Panc1 (cell line): ENCODE measurements at regions not wholly inside any gene's neighbourhood (a gene's known extent, or its start where the extent isn't known, plus 50 kb on each side); places are given as distances from the start of the nearest gene placed in this dataset.

Experiments used
- ATAC-seq: fragments of 200-7000 bp; cut with Tn5 transposase; 2 replicates; pipeline ENCODE4 v1.9.1; 2020; ENCODE audit warnings: mild to moderate bottlenecking, moderate library complexity
- BruUV-seq: library from RNA; stranded (reverse); fragments of 400-500 nt; replicated peaks from 2 replicates; lab custom pipeline; 2021; lab: Mats Ljungman, UMichigan
- CTCF ChIA-PET: fragments of 300-600 bp; sonication (Branson Sonifier 250); formaldehyde crosslinking; loops from one replicate; lab custom pipeline; 2022; ENCODE audit warnings: antibody characterized with exemption; lab: Charles Lee
- POLR2A ChIA-PET: fragments of 300-600 bp; sonication (Branson Sonifier 250); formaldehyde crosslinking; loops from one replicate; lab custom pipeline; 2022; ENCODE audit warnings: antibody characterized with exemption; lab: Charles Lee
- DNase-seq: peaks from one replicate; pipeline ENCODE4 v3.0.0-alpha.2; 2010; ENCODE audit warnings: low read depth, low spot score
- H3K27ac ChIP-seq: 2 replicates; pipeline ENCODE4 v1.5.1; 2011; ENCODE audit warnings: mild to moderate bottlenecking, low read length, inconsistent platforms
- H3K27me3 ChIP-seq: fragments of 200-500 bp; sonication (Bioruptor generic); 2 replicates; pipeline ENCODE4 v1.6.0; 2014; ENCODE audit warnings: low read length, inconsistent platforms; ENCODE audit not compliant: control insufficient read depth, insufficient read depth
- H3K36me3 ChIP-seq: fragments of 200-500 bp; sonication (Bioruptor generic); 2 replicates; pipeline ENCODE4 v1.5.1; 2014; ENCODE audit warnings: inconsistent platforms, mild to moderate bottlenecking, low read length, moderate library complexity; ENCODE audit not compliant: control insufficient read depth, insufficient read depth
- H3K4me1 ChIP-seq: 2 replicates; pipeline ENCODE4 v1.5.1; 2011; ENCODE audit warnings: inconsistent platforms, mild to moderate bottlenecking, low read length, moderate library complexity; ENCODE audit not compliant: control insufficient read depth, insufficient read depth
- H3K4me3 ChIP-seq, 2 experiments: 2 replicates each; pipeline ENCODE4 v1.5.1; 2011 to 2012; ENCODE audit warnings: low read depth in 2 of 2, low read length in 2 of 2, mild to moderate bottlenecking in 2 of 2, inconsistent platforms in 1 of 2, moderate library complexity in 1 of 2
- H3K9me3 ChIP-seq: fragments of 200-500 bp; sonication (Bioruptor generic); 2 replicates; pipeline ENCODE4 v1.5.1; 2014; ENCODE audit warnings: low read depth, mild to moderate bottlenecking, inconsistent platforms, low read length, moderate library complexity; ENCODE audit not compliant: control insufficient read depth, insufficient read depth
- CTCF ChIP-seq: fragments of 450-650 bp; IDR thresholded peaks from 2 replicates; pipeline ENCODE4 v1.5.1; 2017; ENCODE audit warnings: mild to moderate bottlenecking
- POLR2AphosphoS5 ChIP-seq: IDR thresholded peaks from 2 replicates; pipeline ENCODE4 v1.6.1; 2012; ENCODE audit warnings: mild to moderate bottlenecking, low read depth, low read length, moderate library complexity
- REST ChIP-seq, 2 experiments: IDR thresholded peaks; 2 replicates each; pipeline ENCODE4 v1.6.1; 2011 to 2012; ENCODE audit warnings: low read depth in 2 of 2, control low read depth in 1 of 2, low read length in 1 of 2, mild to moderate bottlenecking in 1 of 2, moderate library complexity in 1 of 2; ENCODE audit not compliant: insufficient read depth in 1 of 2
- SIN3A ChIP-seq: IDR thresholded peaks from 2 replicates; pipeline ENCODE4 v1.6.1; 2012; ENCODE audit warnings: low read depth, mild to moderate bottlenecking, low read length, moderate library complexity, borderline replicate concordance; ENCODE audit not compliant: insufficient read depth
- TCF7L2 ChIP-seq: IDR thresholded peaks from 2 replicates; pipeline ENCODE4 v1.6.1; 2011; ENCODE audit warnings: mild to moderate bottlenecking, low read depth, low read length, inconsistent platforms
- in situ Hi-C: cut with HindIII; loops from 2 replicates; pipeline ENCODE4 v1.10.0; 2016; ENCODE audit warnings: low sequenced_read_pairs, low pct_unique_long_range_greater_than_20kb
- intact Hi-C: fragments of 100-400 bp; cut with micrococcal nuclease; formaldehyde crosslinking; loops from one replicate; pipeline ENCODE4 v1.10.0; 2022; ENCODE audit not compliant: unreplicated experiment

GRCh38 chr12:130098301-130099005, 63.8 kb upstream of the FZD10 start:
- no peak for DNase-seq
- ChIA-PET POLR2A (no interaction called here), CTCF (no interaction called here)
- no peak overlapping the region for H3K4me3 ChIP-seq
- no peaks in the 10 kb centered on the region for H3K4me1 ChIP-seq
- no peak for TF ChIP-seq REST (IDR thresholded peaks at IDR 0.05; ENCODE audit: insufficient read depth in 1 of 2, low read depth in 2 of 2, low read length in 1 of 2)
- TF ChIP-seq SIN3A: no peak
- TF ChIP-seq TCF7L2: no peak
- no peak for TF ChIP-seq CTCF
- no peak for TF ChIP-seq POLR2AphosphoS5
- no peaks in the 10 kb centered on the region for H3K36me3 ChIP-seq
- in situ Hi-C loops: no loop called here
- no peaks in the 10 kb centered on the region; the same call in 1 of the 2 replicates for H3K27me3 ChIP-seq
- ATAC-seq: no peak
- intact Hi-C loops: no loop called here
- no peak overlapping the region for H3K27ac ChIP-seq
- BruUV-seq: no TSS peak
- H3K9me3 ChIP-seq: no peaks in the 10 kb centered on the region

GRCh38 chr12:130100634-130101362, 61.5 kb upstream of the FZD10 start:
- no peak for DNase-seq
- no peak for ATAC-seq
- Histone ChIP-seq H3K27ac (no peak overlapping the region), H3K36me3 (no peaks in the 10 kb centered on the region), H3K9me3 (no peaks in the 10 kb centered on the region), H3K27me3 (no peaks in the 10 kb centered on the region; the same call in 1 of the 2 replicates), H3K4me3 (no peak overlapping the region), H3K4me1 (no peaks in the 10 kb centered on the region)
- ChIA-PET CTCF (no interaction called here), POLR2A (no interaction called here)
- no TSS peak for BruUV-seq
- intact Hi-C loops (no loop called here), in situ Hi-C loops (no loop called here)
- TF ChIP-seq SIN3A (no peak), POLR2AphosphoS5 (no peak)
